GM12872 (cell line): ENCODE measurements at regions not wholly inside any gene's neighbourhood (a gene's known extent, or its start where the extent isn't known, plus 50 kb on each side); places are given as distances from the start of the nearest gene placed in this dataset.

Experiments used
- CTCF ChIP-seq: IDR thresholded peaks from 3 replicates; pipeline ENCODE4 v1.5.1; 2011; ENCODE audit warnings: low read depth, mild to moderate bottlenecking, low read length, moderate library complexity; ENCODE audit not compliant: insufficient read depth

- no peak for TF ChIP-seq CTCF
Measured at GRCh38 chr1:229093609-229094336, 177.1 kb upstream of the RAB4A start.

DNA sequence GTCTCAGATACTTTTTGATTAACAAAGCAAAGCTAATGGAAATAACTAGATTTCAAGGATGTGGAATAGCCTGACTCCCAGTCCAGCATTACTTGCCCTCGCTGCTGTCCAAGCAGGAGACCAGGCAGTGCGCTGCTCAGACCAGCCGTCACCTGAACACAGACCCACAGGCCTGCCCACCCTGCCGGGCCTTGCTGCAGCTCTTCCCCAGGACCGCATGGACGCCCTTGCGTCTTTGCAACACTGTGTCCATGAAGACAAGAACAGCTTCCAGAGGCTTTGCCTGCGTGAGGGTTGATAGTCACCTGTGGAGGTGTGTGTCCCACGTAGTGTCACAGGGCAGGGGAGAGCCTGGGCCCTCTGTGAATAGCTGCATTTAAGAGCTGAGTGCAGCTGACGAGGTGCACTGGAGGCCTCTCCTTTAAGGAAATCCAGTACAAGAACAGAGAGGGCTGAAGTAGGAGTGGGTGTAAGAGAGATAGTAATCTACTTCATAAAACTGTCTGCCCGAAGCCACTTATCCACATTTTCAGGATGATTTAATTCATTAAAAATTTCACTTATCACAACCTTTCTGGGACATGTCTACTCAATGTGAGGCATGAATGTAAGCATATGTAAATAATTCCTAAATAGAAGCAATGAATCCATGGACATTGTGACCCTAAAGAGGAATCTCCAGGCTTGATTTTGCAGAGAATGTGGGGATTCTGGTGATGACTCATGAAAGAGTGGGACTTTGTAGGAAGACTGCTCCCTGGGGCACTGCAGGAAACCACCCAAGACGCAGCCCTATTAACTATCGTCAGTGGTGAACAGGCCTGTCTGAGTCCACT is 176.2 kb upstream of the RAB4A start:
- no peak for TF ChIP-seq CTCF

DNA sequence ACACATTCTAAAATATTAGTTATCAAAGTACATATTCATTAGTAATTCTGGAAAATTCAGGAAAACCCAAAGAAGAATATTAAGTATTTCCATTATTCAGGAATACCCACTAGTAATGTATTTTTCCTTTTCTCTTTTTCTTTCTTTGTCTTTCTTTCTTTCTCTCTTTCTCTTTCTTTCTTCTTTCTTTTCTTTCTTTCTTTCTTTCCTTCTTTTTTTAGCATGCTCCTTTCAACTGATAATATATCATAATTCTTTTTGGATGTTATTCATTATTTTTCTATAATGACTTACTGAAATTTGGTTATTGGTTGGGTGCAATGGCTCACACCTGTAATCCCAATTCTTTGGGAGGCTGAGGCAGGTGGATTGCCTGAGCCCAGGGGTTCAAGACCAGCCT is 175.6 kb upstream of the RAB4A start:
- no peak for TF ChIP-seq CTCF

- no peak for TF ChIP-seq CTCF
Measured at GRCh38 chr1:229097356-229097755, 173.6 kb upstream of the RAB4A start.

DNA sequence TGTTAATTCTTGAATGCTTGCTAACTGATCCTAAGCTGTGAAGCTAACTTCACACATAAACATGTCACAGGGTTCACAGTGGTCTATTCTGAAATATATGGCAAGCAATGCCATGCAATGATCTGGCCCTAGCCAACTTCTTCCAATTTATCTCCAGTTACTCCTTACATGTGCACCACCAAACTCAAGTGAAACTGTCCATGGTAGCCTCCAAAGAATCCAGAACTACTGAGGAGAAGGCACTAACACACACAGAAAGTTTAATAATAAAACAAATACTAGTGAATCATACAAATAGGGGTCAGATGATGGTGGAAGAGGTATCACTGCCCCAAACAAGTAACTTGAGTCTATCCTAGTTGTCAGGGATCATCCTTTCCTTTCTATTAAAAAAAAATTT is 172.6 kb upstream of the RAB4A start:
- TF ChIP-seq CTCF: no peak

GRCh38 chr1:229098903-229099578 is 171.9 kb upstream of the RAB4A start:
- no peak for TF ChIP-seq CTCF

DNA sequence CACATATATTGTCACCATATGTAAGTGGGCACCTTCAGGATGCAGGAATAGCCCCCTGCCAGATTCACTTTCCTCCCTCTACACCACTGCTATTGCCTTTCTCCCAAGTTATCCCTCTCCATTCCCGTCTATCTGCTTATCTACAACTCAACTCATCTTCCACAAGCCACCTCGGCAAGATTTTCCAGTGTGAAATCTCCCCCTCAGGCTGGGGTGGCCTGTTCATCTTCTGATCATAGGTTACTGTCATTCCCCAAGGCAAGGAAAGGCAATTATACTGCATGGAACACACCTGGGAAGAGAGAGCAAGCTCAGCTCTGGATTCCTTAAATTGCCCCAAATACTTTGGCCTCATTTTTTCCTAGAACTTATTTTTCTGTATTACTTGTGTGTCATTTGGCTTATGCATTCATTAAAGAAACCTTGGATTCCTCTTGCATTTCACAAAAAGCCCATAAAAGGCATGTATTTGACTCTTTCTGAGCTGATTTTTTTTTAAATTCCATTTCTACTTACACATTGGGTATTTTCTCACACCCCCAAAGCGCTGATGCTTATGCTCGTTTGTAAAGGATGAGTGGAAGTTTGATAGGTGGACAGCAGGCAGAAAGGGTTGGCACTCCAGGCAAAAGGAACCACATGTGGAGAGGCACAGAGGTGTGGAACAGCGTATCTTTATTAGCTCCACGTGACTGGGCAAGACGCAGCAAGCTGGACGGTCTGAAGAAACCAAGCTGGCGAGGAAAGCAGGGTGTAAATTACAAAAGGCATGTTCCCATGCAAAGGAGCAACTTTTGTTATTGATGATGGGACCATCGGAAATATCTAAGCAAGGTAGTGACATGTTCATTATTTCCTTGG is 169.7 kb upstream of the RAB4A start:
- no peak for TF ChIP-seq CTCF
